CD4-positive, alpha-beta T cell (primary cell): ENCODE measurements at regions not wholly inside any gene's neighbourhood (a gene's known extent, or its start where the extent isn't known, plus 50 kb on each side); places are given as distances from the start of the nearest gene placed in this dataset.

Experiments
- ATAC-seq: fragments of 200-7000 bp; cut with Tn5 transposase; one replicate; pipeline ENCODE4 v1.10.0; 2022; ENCODE audit warnings: mild to moderate bottlenecking; ENCODE audit not compliant: poor library complexity
- CTCF ChIA-PET: fragments of 350-600 bp; sonication (Branson Sonifier 250); formaldehyde crosslinking; loops from one replicate; lab custom pipeline; 2021; ENCODE audit warnings: antibody characterized with exemption, inconsistent platforms; lab: Charles Lee
- POLR2A ChIA-PET: fragments of 350-600 bp; sonication (Branson Sonifier 250); formaldehyde crosslinking; loops from one replicate; lab custom pipeline; 2021; ENCODE audit warnings: antibody characterized with exemption, inconsistent platforms; lab: Charles Lee
- DNase-seq, 14 experiments: peaks; one replicate each; pipeline ENCODE4 v3.0.0-alpha.2; 2013 to 2020; ENCODE audit warnings: mixed read lengths in 2 of 14
- H3K27ac ChIP-seq, 2 donors: one replicate each; pipeline versions ENCODE4 v1.5.1 to v1.7.0; 2013; ENCODE audit warnings: low read length in 2 of 2, low read depth in 1 of 2, mild to moderate bottlenecking in 1 of 2
- H3K27me3 ChIP-seq, 2 experiments: 1 replicate in 1 of 2; 2 replicates in 1 of 2; pipeline versions ENCODE4 v1.6.1 to v1.7.0; 2013; ENCODE audit warnings: low read length in 2 of 2, control low read depth in 1 of 2, mild to moderate bottlenecking in 1 of 2, moderate library complexity in 1 of 2; ENCODE audit not compliant: insufficient read depth in 2 of 2, control insufficient read depth in 1 of 2
- H3K36me3 ChIP-seq: one replicate; pipeline ENCODE4 v1.6.1; 2013; ENCODE audit warnings: low read length, control low read depth; ENCODE audit not compliant: insufficient read depth
- H3K4me1 ChIP-seq: one replicate; pipeline ENCODE4 v1.6.1; 2013; ENCODE audit warnings: low read length, control low read depth; ENCODE audit not compliant: insufficient read depth
- H3K4me3 ChIP-seq: one replicate; pipeline ENCODE4 v1.5.1; 2013; ENCODE audit warnings: mild to moderate bottlenecking, low read length, moderate library complexity
- H3K9me3 ChIP-seq, 2 experiments: 1 replicate in 1 of 2; 2 replicates in 1 of 2; pipeline versions ENCODE4 v1.6.1 to v1.7.0; 2013; ENCODE audit warnings: low read length in 2 of 2, mild to moderate bottlenecking in 2 of 2, control low read depth in 1 of 2, moderate library complexity in 1 of 2; ENCODE audit not compliant: control insufficient read depth in 1 of 2, insufficient read depth in 1 of 2
- H3K27ac Mint-ChIP-seq: one replicate; pipeline ENCODE4 v1.8.0; 2020; ENCODE audit warnings: mixed read lengths
- H3K27me3 Mint-ChIP-seq: one replicate; pipeline ENCODE4 v1.8.0; 2021; ENCODE audit warnings: mixed read lengths
- H3K36me3 Mint-ChIP-seq: one replicate; pipeline ENCODE4 v1.8.0; 2021; ENCODE audit warnings: low read depth, mixed read lengths
- H3K4me1 Mint-ChIP-seq: one replicate; pipeline ENCODE4 v1.8.0; 2021; ENCODE audit warnings: low read depth, mixed read lengths
- H3K4me3 Mint-ChIP-seq: one replicate; pipeline ENCODE4 v1.8.0; 2020; ENCODE audit warnings: mild to moderate bottlenecking, mixed read lengths
- H3K9me3 Mint-ChIP-seq: one replicate; pipeline ENCODE4 v1.8.0; 2020; ENCODE audit warnings: mixed read lengths
- CTCF ChIP-seq: fragments of 200-600 bp; IDR thresholded peaks from one replicate; pipeline ENCODE4 v1.8.0; 2022; ENCODE audit warnings: antibody characterized with exemption, mild to moderate bottlenecking
- intact Hi-C, 2 experiments: fragments of 100-400 bp; cut with DNase I in 1 of 2; cut with micrococcal nuclease in 1 of 2; formaldehyde crosslinking; loops; one replicate each; pipeline versions ENCODE4 v1.15.1 to v1.9.0; 2023 to 2025; cut with DNase I, micrococcal nuclease

GRCh38 chr13:67493835-67494234 is 263.7 kb upstream of the PCDH9 start:
- intact Hi-C loops: no loop called here
- H3K27me3 Mint-ChIP-seq: no peaks in the 10 kb centered on the region
- H3K4me3 Mint-ChIP-seq: no peak overlapping the region
- no peaks in the 10 kb centered on the region for H3K27me3 ChIP-seq
- no peak overlapping the region for H3K4me3 ChIP-seq
- no peaks in the 10 kb centered on the region for H3K36me3 ChIP-seq
- TF ChIP-seq CTCF: no peak
- no peak overlapping the region for H3K27ac Mint-ChIP-seq
- CTCF ChIA-PET: no interaction called here
- peaks cover 0 to 7% of the 10 kb centered on the region in 2 experiments for H3K9me3 ChIP-seq
- no peaks in the 10 kb centered on the region for H3K36me3 Mint-ChIP-seq
- no peaks in the 10 kb centered on the region for H3K4me1 ChIP-seq
- ATAC-seq: no peak
- no peak overlapping the region for H3K27ac ChIP-seq
- DNase-seq: no peak
- POLR2A ChIA-PET: no interaction called here
- H3K9me3 Mint-ChIP-seq: peaks cover 5% of the 10 kb centered on the region
- H3K4me1 Mint-ChIP-seq: no peaks in the 10 kb centered on the region

DNA sequence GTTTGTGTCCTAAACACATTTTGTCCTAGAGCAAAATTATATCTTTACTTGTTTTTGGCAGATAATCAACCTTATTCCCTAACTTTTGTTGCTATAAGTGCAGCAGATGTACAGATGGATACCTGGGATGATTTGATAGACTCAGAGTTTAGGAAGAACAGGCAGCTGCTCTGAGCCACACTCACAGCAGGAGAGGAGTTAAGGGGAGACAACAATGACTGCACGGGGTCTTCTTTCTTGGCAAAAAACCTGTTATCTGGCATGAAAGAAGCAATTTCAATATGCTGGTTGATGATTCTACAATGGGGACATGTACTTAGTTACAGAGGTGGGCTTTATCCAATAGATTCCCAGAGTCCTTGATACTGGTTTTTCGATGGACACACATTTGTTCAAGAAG is 258.9 kb upstream of the PCDH9 start:
- H3K27me3 ChIP-seq: no peaks in the 10 kb centered on the region
- peaks cover 0 to 4% of the 10 kb centered on the region in 2 experiments for H3K9me3 ChIP-seq
- no peak for DNase-seq
- intact Hi-C loops: no loop called here
- no peak for TF ChIP-seq CTCF
- Mint-ChIP-seq H3K36me3 (no peaks in the 10 kb centered on the region), H3K27me3 (no peaks in the 10 kb centered on the region), H3K9me3 (peaks cover 2% of the 10 kb centered on the region), H3K4me1 (no peaks in the 10 kb centered on the region), H3K27ac (no peak overlapping the region), H3K4me3 (no peak overlapping the region)
- H3K36me3 ChIP-seq: no peaks in the 10 kb centered on the region
- ATAC-seq: no peak
- no peak overlapping the region for H3K4me3 ChIP-seq
- ChIA-PET CTCF (no interaction called here), POLR2A (no interaction called here)
- H3K27ac ChIP-seq: no peak overlapping the region
- H3K4me1 ChIP-seq: no peaks in the 10 kb centered on the region

DNA sequence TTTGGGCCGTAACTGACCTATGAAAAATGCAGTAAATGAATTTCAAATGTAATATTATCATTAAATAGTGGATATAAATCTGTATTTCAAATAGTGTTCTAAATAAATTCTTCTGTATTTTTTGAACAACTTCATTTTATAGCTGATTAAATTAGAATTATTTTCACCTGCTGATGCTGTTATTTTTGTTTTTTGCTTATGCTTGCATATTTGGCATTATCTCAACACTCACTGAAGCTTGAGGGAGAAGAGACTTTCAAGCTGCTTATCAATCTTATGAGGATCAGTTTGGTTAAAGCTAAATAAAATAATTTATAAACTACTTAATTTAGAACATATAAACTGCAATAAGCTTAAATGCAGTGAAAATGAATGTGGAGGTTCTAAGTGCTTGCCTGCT is 251.3 kb upstream of the PCDH9 start:
- POLR2A ChIA-PET: no interaction called here
- Mint-ChIP-seq H3K27me3 (no peaks in the 10 kb centered on the region), H3K9me3 (peaks cover 7% of the 10 kb centered on the region), H3K4me1 (no peaks in the 10 kb centered on the region), H3K4me3 (no peak overlapping the region), H3K36me3 (no peaks in the 10 kb centered on the region), H3K27ac (no peak overlapping the region)
- CTCF ChIA-PET: no interaction called here
- intact Hi-C loops: no loop called here
- DNase-seq (no peak), ATAC-seq (no peak)
- Histone ChIP-seq H3K4me1 (no peaks in the 10 kb centered on the region), H3K36me3 (no peaks in the 10 kb centered on the region), H3K4me3 (no peak overlapping the region), H3K9me3 (no peaks in the 10 kb centered on the region), H3K27ac (no peak overlapping the region), H3K27me3 (no peaks in the 10 kb centered on the region)
- TF ChIP-seq CTCF: no peak
